ENCODE measurements at regions not wholly inside any gene's neighbourhood (a gene's known extent, or its start where the extent isn't known, plus 50 kb on each side); places are given as distances from the start of the nearest gene placed in this dataset.

DNA sequence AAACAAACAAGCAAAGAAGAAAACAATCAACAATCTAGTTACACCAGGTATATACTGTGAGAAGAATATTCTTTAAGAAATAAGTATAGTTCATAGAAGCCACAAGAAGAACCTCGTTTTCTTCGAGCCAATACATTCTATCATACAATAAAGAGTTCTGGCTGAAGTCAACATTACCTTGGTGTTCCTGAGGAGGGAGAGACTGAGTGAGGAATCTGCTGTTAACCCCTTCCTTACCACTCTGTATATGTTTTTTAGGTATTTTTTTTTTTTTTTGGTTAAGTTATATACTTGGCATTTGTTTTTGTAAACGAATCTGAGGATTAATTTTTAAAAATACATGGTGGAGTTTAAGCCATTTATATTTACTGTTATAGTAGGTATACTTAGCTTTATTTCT, 412.5 kb downstream of the NUP35 start:
- TF ChIP-seq, protein P1, sequence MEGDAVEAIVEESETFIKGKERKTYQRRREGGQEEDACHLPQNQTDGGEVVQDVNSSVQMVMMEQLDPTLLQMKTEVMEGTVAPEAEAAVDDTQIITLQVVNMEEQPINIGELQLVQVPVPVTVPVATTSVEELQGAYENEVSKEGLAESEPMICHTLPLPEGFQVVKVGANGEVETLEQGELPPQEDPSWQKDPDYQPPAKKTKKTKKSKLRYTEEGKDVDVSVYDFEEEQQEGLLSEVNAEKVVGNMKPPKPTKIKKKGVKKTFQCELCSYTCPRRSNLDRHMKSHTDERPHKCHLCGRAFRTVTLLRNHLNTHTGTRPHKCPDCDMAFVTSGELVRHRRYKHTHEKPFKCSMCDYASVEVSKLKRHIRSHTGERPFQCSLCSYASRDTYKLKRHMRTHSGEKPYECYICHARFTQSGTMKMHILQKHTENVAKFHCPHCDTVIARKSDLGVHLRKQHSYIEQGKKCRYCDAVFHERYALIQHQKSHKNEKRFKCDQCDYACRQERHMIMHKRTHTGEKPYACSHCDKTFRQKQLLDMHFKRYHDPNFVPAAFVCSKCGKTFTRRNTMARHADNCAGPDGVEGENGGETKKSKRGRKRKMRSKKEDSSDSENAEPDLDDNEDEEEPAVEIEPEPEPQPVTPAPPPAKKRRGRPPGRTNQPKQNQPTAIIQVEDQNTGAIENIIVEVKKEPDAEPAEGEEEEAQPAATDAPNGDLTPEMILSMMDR (conservative IDR thresholded peaks at IDR 0.05 in 1 of 2, IDR thresholded peaks at IDR 0.05 in 1 of 2; ENCODE audit: extremely low read depth in 1 of 2, insufficient read depth in 1 of 2, low read depth in 1 of 2, low read length in 2 of 2): no peak
- no peak for TF ChIP-seq EZH2 (IDR thresholded peaks at IDR 0.05; ENCODE audit: borderline replicate concordance, low read length)

Data from mammary epithelial cell (primary cell).